Right atrium auricular region (tissue), 2 donors: ENCODE measurements at regions not wholly inside any gene's neighbourhood (a gene's known extent, or its start where the extent isn't known, plus 50 kb on each side); places are given as distances from the start of the nearest gene placed in this dataset.

Experiments
- DNase-seq: peaks from one replicate; pipeline ENCODE4 v3.0.0-alpha.2; 2019; ENCODE audit warnings: low spot score
- H3K27ac ChIP-seq, 2 donors: fragments of 200-600 bp; sonication (generic); 1 replicate in 1 of 2; 2 replicates in 1 of 2; pipeline ENCODE4 v1.5.1; 2016 to 2019
- H3K27me3 ChIP-seq, 2 donors: fragments of 200-600 bp; sonication (generic); one replicate each; pipeline versions ENCODE4 v1.5.1 to v1.6.0; 2017 to 2019
- H3K36me3 ChIP-seq: fragments of 200-600 bp; sonication (generic); one replicate; pipeline ENCODE4 v1.5.1; 2016
- H3K4me1 ChIP-seq, 2 donors: fragments of 200-600 bp; sonication (generic); one replicate each; pipeline versions ENCODE4 v1.5.1 to v1.6.0; 2017 to 2019
- H3K4me3 ChIP-seq, 2 donors: fragments of 200-600 bp; sonication (generic); 1 replicate in 1 of 2; 2 replicates in 1 of 2; pipeline ENCODE4 v1.5.1; 2017 to 2019; ENCODE audit warnings: mild to moderate bottlenecking in 1 of 2, moderate library complexity in 1 of 2
- H3K9me3 ChIP-seq, 2 donors: fragments of 200-600 bp; sonication (generic); one replicate each; pipeline ENCODE4 v1.5.1; 2019
- CTCF ChIP-seq, 2 donors: fragments of 200-600 bp; sonication (generic); IDR thresholded peaks; one replicate each; pipeline ENCODE4 v1.5.1; 2019; ENCODE audit warnings: antibody characterized with exemption in 2 of 2

- Histone ChIP-seq H3K27me3 (no peaks in the 10 kb centered on the region), H3K36me3 (no peaks in the 10 kb centered on the region), H3K9me3 (peaks cover 0 to 14% of the 10 kb centered on the region in 2 donors), H3K4me3 (no peak overlapping the region), H3K4me1 (no peaks in the 10 kb centered on the region), H3K27ac (no peak overlapping the region)
- no peak for TF ChIP-seq CTCF (IDR thresholded peaks at IDR 0.05)
- DNase-seq, result no peak
Observed at GRCh38 chr18:27577265-27577664, 392.2 kb upstream of the CHST9 start.

- Histone ChIP-seq H3K4me1 (no peaks in the 10 kb centered on the region), H3K9me3 (no peaks in the 10 kb centered on the region), H3K27ac (no peak overlapping the region), H3K27me3 (no peaks in the 10 kb centered on the region), H3K4me3 (no peak overlapping the region), H3K36me3 (no peaks in the 10 kb centered on the region)
- no peak for TF ChIP-seq CTCF (IDR thresholded peaks at IDR 0.05)
- no peak for DNase-seq
Observed at GRCh38 chr18:27567434-27567833, 382.3 kb upstream of the CHST9 start.

GRCh38 chr18:27564066-27564465, 379.0 kb upstream of the CHST9 start:
- Histone ChIP-seq H3K4me1 (peaks cover 0 to 2% of the 10 kb centered on the region in 2 donors), H3K9me3 (no peaks in the 10 kb centered on the region), H3K4me3 (no peak overlapping the region), H3K27ac (no peak overlapping the region), H3K36me3 (no peaks in the 10 kb centered on the region), H3K27me3 (no peaks in the 10 kb centered on the region)
- no peak for TF ChIP-seq CTCF (IDR thresholded peaks at IDR 0.05)
- DNase-seq, result no peak

- peak overlapping the region in 1 of 2 donors; percentile 2 for H3K27ac ChIP-seq
Observed at GRCh38 chr18:27558388-27559155, 373.5 kb upstream of the CHST9 start.

GRCh38 chr18:27556741-27557140, 371.6 kb upstream of the CHST9 start:
- H3K27me3 ChIP-seq, result no peaks in the 10 kb centered on the region
- peaks cover 0 to 7% of the 10 kb centered on the region in 2 donors for H3K4me1 ChIP-seq
- DNase-seq, result no peak
- H3K27ac ChIP-seq, result no peak overlapping the region
- H3K36me3 ChIP-seq, result no peaks in the 10 kb centered on the region
- no peak overlapping the region for H3K4me3 ChIP-seq
- TF ChIP-seq CTCF (IDR thresholded peaks at IDR 0.05), result no peak
- peaks cover 0 to 9% of the 10 kb centered on the region in 2 donors for H3K9me3 ChIP-seq

More at GRCh38 chr18:27558388-27559155, 373.5 kb upstream of the CHST9 start:
- no peaks in the 10 kb centered on the region for H3K36me3 ChIP-seq
- H3K4me3 ChIP-seq, result no peak overlapping the region
- TF ChIP-seq CTCF (IDR thresholded peaks at IDR 0.05), result no peak
- H3K27me3 ChIP-seq, result no peaks in the 10 kb centered on the region
- DNase-seq, result no peak
- H3K9me3 ChIP-seq, result peaks cover 0 to 9% of the 10 kb centered on the region in 2 donors
- H3K4me1 ChIP-seq, result peaks cover 0 to 7% of the 10 kb centered on the region in 2 donors
